ENCODE measurements at regions not wholly inside any gene's neighbourhood (a gene's known extent, or its start where the extent isn't known, plus 50 kb on each side); places are given as distances from the start of the nearest gene placed in this dataset.

DNA sequence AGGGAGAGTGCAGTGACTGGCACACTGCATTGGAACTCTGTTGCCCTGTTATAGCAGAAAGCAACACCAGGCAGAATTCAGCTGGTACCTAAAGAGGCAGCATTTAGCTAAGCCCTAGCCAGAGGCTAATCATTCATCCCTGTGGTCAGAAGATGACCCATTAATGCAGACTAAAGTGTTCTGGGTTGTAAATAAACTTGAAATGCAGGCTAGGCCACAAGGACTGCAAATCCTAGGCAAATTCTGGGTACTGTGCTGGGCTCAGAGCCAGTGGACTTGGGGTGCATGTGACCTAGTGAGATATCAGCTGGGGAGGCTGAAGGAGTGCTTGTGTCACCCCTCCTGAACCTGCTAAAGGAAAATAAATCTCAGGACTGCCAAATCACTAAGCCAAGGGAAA lies 91.2 kb downstream of the LPAR4 start (continued):
- TF ChIP-seq, protein P1, sequence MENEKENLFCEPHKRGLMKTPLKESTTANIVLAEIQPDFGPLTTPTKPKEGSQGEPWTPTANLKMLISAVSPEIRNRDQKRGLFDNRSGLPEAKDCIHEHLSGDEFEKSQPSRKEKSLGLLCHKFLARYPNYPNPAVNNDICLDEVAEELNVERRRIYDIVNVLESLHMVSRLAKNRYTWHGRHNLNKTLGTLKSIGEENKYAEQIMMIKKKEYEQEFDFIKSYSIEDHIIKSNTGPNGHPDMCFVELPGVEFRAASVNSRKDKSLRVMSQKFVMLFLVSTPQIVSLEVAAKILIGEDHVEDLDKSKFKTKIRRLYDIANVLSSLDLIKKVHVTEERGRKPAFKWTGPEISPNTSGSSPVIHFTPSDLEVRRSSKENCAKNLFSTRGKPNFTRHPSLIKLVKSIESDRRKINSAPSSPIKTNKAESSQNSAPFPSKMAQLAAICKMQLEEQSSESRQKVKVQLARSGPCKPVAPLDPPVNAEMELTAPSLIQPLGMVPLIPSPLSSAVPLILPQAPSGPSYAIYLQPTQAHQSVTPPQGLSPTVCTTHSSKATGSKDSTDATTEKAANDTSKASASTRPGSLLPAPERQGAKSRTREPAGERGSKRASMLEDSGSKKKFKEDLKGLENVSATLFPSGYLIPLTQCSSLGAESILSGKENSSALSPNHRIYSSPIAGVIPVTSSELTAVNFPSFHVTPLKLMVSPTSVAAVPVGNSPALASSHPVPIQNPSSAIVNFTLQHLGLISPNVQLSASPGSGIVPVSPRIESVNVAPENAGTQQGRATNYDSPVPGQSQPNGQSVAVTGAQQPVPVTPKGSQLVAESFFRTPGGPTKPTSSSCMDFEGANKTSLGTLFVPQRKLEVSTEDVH (IDR thresholded peaks at IDR 0.05; ENCODE audit: low read depth, partially characterized antibody), result no peak
- TF ChIP-seq, protein P2, sequence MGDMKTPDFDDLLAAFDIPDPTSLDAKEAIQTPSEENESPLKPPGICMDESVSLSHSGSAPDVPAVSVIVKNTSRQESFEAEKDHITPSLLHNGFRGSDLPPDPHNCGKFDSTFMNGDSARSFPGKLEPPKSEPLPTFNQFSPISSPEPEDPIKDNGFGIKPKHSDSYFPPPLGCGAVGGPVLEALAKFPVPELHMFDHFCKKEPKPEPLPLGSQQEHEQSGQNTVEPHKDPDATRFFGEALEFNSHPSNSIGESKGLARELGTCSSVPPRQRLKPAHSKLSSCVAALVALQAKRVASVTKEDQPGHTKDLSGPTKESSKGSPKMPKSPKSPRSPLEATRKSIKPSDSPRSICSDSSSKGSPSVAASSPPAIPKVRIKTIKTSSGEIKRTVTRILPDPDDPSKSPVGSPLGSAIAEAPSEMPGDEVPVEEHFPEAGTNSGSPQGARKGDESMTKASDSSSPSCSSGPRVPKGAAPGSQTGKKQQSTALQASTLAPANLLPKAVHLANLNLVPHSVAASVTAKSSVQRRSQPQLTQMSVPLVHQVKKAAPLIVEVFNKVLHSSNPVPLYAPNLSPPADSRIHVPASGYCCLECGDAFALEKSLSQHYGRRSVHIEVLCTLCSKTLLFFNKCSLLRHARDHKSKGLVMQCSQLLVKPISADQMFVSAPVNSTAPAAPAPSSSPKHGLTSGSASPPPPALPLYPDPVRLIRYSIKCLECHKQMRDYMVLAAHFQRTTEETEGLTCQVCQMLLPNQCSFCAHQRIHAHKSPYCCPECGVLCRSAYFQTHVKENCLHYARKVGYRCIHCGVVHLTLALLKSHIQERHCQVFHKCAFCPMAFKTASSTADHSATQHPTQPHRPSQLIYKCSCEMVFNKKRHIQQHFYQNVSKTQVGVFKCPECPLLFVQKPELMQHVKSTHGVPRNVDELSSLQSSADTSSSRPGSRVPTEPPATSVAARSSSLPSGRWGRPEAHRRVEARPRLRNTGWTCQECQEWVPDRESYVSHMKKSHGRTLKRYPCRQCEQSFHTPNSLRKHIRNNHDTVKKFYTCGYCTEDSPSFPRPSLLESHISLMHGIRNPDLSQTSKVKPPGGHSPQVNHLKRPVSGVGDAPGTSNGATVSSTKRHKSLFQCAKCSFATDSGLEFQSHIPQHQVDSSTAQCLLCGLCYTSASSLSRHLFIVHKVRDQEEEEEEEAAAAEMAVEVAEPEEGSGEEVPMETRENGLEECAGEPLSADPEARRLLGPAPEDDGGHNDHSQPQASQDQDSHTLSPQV (IDR thresholded peaks at IDR 0.05), result no peak
- TF ChIP-seq SPI1 (IDR thresholded peaks at IDR 0.05; ENCODE audit: borderline replicate concordance, insufficient read depth, low read depth, low read length) (no peak), RELA (IDR thresholded peaks at IDR 0.05; ENCODE audit: borderline replicate concordance, partially characterized antibody) (no peak), SMAD5 (IDR thresholded peaks at IDR 0.05; ENCODE audit: low read depth) (no peak), CBX3 (IDR thresholded peaks at IDR 0.05; ENCODE audit: borderline replicate concordance, low read depth) (no peak)
- TF ChIP-seq, protein P3, sequence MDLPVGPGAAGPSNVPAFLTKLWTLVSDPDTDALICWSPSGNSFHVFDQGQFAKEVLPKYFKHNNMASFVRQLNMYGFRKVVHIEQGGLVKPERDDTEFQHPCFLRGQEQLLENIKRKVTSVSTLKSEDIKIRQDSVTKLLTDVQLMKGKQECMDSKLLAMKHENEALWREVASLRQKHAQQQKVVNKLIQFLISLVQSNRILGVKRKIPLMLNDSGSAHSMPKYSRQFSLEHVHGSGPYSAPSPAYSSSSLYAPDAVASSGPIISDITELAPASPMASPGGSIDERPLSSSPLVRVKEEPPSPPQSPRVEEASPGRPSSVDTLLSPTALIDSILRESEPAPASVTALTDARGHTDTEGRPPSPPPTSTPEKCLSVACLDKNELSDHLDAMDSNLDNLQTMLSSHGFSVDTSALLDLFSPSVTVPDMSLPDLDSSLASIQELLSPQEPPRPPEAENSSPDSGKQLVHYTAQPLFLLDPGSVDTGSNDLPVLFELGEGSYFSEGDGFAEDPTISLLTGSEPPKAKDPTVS (IDR thresholded peaks at IDR 0.05; ENCODE audit: low read depth, low read length), result no peak

Data from GM12878 (cell line).